Retinal pigment epithelial cell (primary cell): ENCODE measurements at regions not wholly inside any gene's neighbourhood (a gene's known extent, or its start where the extent isn't known, plus 50 kb on each side); places are given as distances from the start of the nearest gene placed in this dataset.

Source experiments
- DNase-seq: peaks from one replicate; pipeline ENCODE4 v3.0.0-alpha.2; 2010; ENCODE audit warnings: low read depth
- H3K4me3 ChIP-seq: 2 replicates; pipeline ENCODE4 v1.5.1; 2011; ENCODE audit warnings: mild to moderate bottlenecking, low read length, control low read depth, moderate library complexity
- TF ChIP-seq, protein P1 (sequence below): conservative IDR thresholded peaks from 2 replicates; pipeline ENCODE4 v1.5.1; 2011; ENCODE audit warnings: low read depth, low read length, control low read depth, inconsistent platforms

DNA sequence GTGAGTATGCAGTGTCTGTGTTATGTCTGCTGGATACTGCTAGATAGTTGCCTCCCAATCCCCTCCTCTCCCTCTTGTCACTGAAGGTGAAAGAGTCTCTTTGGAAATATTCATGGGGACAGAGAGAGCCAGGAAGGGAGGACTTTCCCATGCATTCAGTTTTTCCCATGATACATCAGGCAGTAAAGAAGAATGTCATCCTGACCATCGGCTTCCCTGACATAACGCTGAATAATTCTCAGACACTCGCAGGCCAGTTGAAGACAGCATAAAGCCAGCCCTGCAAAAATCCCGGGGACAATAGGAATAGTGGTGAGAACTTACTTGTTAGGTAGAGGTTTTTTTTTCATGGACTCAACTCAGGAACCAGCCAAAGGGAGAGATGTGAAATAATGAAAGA is 58.1 kb downstream of the KLF4 start:
- no peak overlapping the region for H3K4me3 ChIP-seq
- TF ChIP-seq, protein P1, sequence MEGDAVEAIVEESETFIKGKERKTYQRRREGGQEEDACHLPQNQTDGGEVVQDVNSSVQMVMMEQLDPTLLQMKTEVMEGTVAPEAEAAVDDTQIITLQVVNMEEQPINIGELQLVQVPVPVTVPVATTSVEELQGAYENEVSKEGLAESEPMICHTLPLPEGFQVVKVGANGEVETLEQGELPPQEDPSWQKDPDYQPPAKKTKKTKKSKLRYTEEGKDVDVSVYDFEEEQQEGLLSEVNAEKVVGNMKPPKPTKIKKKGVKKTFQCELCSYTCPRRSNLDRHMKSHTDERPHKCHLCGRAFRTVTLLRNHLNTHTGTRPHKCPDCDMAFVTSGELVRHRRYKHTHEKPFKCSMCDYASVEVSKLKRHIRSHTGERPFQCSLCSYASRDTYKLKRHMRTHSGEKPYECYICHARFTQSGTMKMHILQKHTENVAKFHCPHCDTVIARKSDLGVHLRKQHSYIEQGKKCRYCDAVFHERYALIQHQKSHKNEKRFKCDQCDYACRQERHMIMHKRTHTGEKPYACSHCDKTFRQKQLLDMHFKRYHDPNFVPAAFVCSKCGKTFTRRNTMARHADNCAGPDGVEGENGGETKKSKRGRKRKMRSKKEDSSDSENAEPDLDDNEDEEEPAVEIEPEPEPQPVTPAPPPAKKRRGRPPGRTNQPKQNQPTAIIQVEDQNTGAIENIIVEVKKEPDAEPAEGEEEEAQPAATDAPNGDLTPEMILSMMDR = no peak
- DNase-seq = no peak

DNA sequence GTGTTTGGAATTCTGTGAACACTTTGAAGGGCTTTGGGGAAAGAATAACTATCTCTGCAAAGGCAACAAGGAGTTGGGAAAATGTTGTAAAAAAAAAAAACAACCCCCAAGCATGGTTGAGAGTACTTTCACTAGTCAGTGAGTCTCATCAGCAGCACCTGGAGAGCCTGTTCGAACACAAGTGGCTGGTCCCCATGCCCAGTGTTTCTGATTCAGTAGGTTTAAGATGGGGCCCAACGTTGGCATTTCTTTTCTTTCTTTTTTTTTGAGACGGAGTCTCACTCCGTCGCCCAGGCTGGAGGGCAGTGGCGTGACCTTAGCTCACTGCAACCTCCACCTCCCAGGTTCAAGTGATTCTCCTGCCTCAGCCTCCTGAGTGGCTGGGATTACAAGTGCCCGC is 59.5 kb downstream of the KLF4 start:
- TF ChIP-seq, protein P1 = no peak
- no peak overlapping the region for H3K4me3 ChIP-seq

DNA sequence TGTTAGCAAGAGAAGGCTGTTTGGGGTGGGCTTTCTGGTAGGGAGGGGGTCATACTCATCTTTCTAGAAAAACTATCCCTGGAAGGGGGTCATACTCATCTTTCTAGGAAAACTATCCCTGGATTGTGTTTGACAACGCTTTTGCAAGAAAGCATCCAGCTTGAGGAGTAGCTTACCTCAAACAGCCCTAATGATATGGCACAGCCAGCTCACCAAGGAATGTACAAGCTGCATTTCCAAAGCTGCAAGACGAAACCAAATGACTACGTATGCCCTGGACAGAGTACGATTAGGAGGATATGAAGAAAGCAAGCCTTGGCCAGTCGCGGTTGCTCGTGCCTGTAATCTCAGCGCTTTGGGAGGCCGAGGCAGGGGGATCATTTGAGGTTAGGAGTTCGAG is 63.4 kb downstream of the KLF4 start:
- TF ChIP-seq, protein P1 = no peak
- H3K4me3 ChIP-seq = no peak overlapping the region
- no peak for DNase-seq

More for the DNA sequence above, 59.5 kb downstream of the KLF4 start:
- DNase-seq = no peak

DNA sequence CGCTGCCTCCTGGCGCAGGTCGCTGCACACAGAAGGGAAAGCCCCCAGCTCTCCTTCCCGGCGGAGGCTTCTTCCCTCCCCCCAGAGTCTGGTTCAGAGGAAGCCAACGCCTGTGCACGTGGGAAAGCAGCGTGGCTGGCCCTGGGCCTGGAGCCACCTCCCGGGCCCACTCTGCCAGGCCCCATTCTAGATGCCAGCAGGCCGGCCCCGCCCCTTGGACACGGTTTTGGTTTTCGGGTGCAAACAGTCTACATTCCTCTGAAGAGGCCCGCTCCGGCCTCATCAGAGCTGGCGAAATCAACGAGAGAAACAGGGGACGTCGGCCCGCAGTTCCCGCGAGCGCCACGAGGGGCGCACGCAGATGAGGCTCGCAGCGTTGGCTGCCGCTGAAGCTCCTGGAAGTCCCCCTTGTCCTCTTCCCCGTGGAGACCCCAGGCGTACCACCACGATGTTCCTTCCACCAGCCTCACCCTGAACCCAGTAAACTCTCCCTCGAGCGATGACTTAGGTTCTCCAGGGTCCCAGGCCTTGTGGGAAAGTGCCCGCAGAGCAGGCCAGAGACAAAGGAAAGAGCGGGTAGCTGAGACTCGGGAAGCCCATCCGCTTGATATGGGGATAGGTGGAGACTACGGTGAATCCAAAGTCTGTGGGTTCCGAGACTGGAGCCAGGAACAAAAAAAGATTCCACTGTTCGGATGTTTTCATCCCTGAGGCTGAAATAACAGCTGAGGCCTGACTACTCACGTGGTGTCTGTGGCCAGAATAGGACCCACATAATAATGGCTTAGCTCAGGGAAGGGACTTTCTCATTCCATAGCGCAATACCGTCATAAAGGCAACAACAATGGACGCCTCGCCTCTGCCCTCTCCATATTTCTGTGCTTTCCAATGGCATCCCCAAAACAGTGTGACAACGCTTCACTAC is 64.2 kb downstream of the KLF4 start:
- H3K4me3 ChIP-seq = peak overlapping the region; percentile 23
- DNase-seq = peak; percentile 26
- TF ChIP-seq, protein P1 = peak; percentile 93

DNA sequence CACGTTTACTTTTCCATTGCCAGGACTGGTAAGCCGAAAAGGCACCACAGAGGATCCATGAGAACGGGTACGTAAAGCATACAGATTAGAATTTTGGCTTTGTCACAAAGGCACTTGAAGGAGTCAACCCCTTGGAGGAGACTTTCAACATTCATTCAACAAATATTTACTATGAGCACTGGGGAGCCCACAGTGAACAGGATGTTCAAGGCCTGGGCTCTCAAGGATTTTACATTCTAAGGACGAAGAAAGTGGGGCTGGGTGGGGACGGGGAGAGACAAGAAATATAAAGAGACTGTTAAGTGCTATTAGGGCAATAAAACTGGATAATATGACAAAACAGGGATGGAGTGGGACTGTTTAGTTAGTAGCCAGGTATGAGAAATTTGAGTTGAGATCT is 66.0 kb downstream of the KLF4 start:
- DNase-seq = no peak
- TF ChIP-seq, protein P1 = no peak

DNA sequence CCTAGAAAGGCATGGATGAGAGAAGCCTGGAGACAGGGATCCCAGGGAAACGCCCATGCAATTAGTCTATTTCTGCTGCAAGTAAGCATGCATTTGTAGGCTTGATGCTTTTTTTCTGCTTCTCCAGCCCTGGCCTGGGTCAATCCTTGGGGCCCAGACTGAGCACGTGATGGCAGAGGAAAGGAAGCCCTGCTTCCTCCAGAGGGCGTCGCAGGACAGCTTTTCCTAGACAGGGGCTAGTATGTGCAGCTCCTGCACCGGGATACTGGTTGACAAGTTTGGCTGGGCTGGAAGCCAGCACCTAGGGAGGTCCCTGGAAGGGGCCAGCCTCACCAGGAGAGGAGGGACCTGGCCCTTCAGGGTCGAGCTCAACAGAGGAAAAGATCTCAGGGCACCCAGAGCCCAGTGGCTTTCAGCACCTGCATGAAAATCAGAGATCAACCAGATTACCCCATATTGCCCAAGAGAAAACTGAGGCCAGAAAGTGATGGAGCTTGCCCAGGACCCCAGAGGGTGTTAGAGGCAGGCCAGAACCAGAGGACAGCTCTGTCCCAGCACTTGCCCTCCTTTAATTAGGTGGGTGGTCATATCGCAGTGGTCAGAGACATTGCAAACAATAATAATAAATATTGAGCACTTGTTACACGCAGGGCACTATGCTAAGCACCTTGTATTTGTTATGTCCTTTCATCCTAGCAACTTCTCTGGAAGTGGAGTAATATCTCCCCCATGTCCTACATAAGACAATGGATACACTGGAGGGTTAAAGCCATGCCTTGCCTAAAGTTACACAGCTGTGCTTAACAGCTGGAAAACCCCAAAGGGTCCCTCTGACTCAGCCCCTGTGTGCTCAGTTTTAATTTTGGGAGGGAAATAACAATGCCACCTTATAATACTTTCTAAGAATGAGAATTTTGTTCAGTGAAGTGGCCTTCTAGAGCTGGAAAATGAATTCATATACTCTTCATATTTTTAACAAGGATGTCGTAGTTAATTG is 67.1 kb downstream of the KLF4 start:
- DNase-seq = peak; percentile 39
- TF ChIP-seq, protein P1 = peak; percentile 80
- H3K4me3 ChIP-seq = no peak overlapping the region

More for the DNA sequence above, 66.0 kb downstream of the KLF4 start:
- H3K4me3 ChIP-seq = no peak overlapping the region
